DOHH2 (cell line): ENCODE measurements at regions not wholly inside any gene's neighbourhood (a gene's known extent, or its start where the extent isn't known, plus 50 kb on each side); places are given as distances from the start of the nearest gene placed in this dataset.

Experiments
- H3F3A ChIP-seq: fragments of 200-600 bp; sonication (generic), shearing (Covaris generic); 2 replicates; pipeline ENCODE4 v1.6.0; 2016; ENCODE audit warnings: antibody characterized with exemption, mild to moderate bottlenecking; ENCODE audit not compliant: control insufficient read depth, insufficient read depth
- H3K27ac ChIP-seq: fragments of 200-600 bp; sonication (generic); 2 replicates; pipeline ENCODE4 v1.5.1; 2014; ENCODE audit warnings: low read depth, mild to moderate bottlenecking, low read length, moderate library complexity
- H3K27me3 ChIP-seq: fragments of 200-600 bp; sonication (generic); 2 replicates; pipeline ENCODE4 v1.6.1; 2014; ENCODE audit warnings: mild to moderate bottlenecking, low read length, mixed read lengths; ENCODE audit not compliant: control insufficient read depth
- H3K36me3 ChIP-seq: fragments of 200-600 bp; sonication (generic); 2 replicates; pipeline ENCODE4 v1.6.1; 2014; ENCODE audit warnings: mild to moderate bottlenecking, low read length, moderate library complexity, mixed read lengths; ENCODE audit not compliant: control insufficient read depth
- H3K4me1 ChIP-seq: fragments of 200-600 bp; sonication (generic); 2 replicates; pipeline ENCODE4 v1.6.1; 2014; ENCODE audit warnings: mild to moderate bottlenecking, low read length, mixed read lengths; ENCODE audit not compliant: control insufficient read depth
- H3K4me2 ChIP-seq: fragments of 200-600 bp; sonication (generic); 2 replicates; pipeline ENCODE4 v1.6.0; 2014; ENCODE audit warnings: mild to moderate bottlenecking, low read length, moderate library complexity
- H3K4me3 ChIP-seq: fragments of 200-600 bp; sonication (generic); 2 replicates; pipeline ENCODE4 v1.5.1; 2014; ENCODE audit warnings: mild to moderate bottlenecking, low read length, mixed read lengths
- H3K79me2 ChIP-seq: fragments of 200-600 bp; sonication (generic); 2 replicates; pipeline ENCODE4 v1.6.1; 2014; ENCODE audit warnings: mild to moderate bottlenecking, low read length, mixed read lengths; ENCODE audit not compliant: control insufficient read depth
- H3K9me2 ChIP-seq: fragments of 200-600 bp; sonication (generic); replicated peaks from 2 replicates; pipeline ENCODE4 v1.6.1; 2014; ENCODE audit warnings: mild to moderate bottlenecking, low read length, mixed read lengths; ENCODE audit not compliant: control insufficient read depth
- H3K9me3 ChIP-seq: fragments of 200-600 bp; sonication (generic); 2 replicates; pipeline ENCODE4 v1.6.1; 2014; ENCODE audit warnings: antibody characterized with exemption, low read length, mixed read lengths; ENCODE audit not compliant: control insufficient read depth, insufficient read depth
- H4K20me1 ChIP-seq: fragments of 200-600 bp; sonication (generic); 2 replicates; pipeline ENCODE4 v1.6.0; 2014; ENCODE audit warnings: low read depth, mild to moderate bottlenecking, antibody characterized with exemption, low read length, moderate library complexity; ENCODE audit not compliant: control insufficient read depth, insufficient read depth
- EZH2phosphoT487 ChIP-seq: fragments of 200-600 bp; sonication (generic); IDR thresholded peaks from 2 replicates; pipeline ENCODE4 v1.6.1; 2017; ENCODE audit warnings: borderline replicate concordance, mild to moderate bottlenecking, antibody characterized with exemption, low read length, moderate library complexity, mixed read lengths
- TF ChIP-seq, protein P1 (sequence below): fragments of 200-600 bp; sonication (generic); IDR thresholded peaks from one replicate; pipeline ENCODE4 v1.5.1; 2014; ENCODE audit warnings: antibody characterized with exemption, mild to moderate bottlenecking, low read depth, low read length; ENCODE audit not compliant: poor library complexity, severe bottlenecking

- 0 out of 2 replicates have a peak, but pooled peaks cover 3% of the 10 kb centered on the region for H3K27me3 ChIP-seq
- no peaks in the 10 kb centered on the region for H3K9me2 ChIP-seq
- no peak overlapping the region for H3K27ac ChIP-seq
- TF ChIP-seq EZH2phosphoT487 = no peak
- TF ChIP-seq, protein P1, sequence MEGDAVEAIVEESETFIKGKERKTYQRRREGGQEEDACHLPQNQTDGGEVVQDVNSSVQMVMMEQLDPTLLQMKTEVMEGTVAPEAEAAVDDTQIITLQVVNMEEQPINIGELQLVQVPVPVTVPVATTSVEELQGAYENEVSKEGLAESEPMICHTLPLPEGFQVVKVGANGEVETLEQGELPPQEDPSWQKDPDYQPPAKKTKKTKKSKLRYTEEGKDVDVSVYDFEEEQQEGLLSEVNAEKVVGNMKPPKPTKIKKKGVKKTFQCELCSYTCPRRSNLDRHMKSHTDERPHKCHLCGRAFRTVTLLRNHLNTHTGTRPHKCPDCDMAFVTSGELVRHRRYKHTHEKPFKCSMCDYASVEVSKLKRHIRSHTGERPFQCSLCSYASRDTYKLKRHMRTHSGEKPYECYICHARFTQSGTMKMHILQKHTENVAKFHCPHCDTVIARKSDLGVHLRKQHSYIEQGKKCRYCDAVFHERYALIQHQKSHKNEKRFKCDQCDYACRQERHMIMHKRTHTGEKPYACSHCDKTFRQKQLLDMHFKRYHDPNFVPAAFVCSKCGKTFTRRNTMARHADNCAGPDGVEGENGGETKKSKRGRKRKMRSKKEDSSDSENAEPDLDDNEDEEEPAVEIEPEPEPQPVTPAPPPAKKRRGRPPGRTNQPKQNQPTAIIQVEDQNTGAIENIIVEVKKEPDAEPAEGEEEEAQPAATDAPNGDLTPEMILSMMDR = no peak
- H3K36me3 ChIP-seq = no peaks in the 10 kb centered on the region
- H4K20me1 ChIP-seq = no peaks in the 10 kb centered on the region
- H3K4me1 ChIP-seq = no peaks in the 10 kb centered on the region
- no peaks in the 10 kb centered on the region for H3K9me3 ChIP-seq
- no peaks in the 10 kb centered on the region for H3F3A ChIP-seq
- H3K79me2 ChIP-seq = no peaks in the 10 kb centered on the region
- H3K4me3 ChIP-seq = no peak overlapping the region
- no peak overlapping the region for H3K4me2 ChIP-seq
Measured at GRCh38 chr1:182128502-182128901, 67.0 kb upstream of the ZNF648 start.

- no peaks in the 10 kb centered on the region for H3K36me3 ChIP-seq
- TF ChIP-seq, protein P1 = no peak
- TF ChIP-seq EZH2phosphoT487 = no peak
- H3K27ac ChIP-seq = no peak overlapping the region
- H3K79me2 ChIP-seq = no peaks in the 10 kb centered on the region
- H3K4me2 ChIP-seq = no peak overlapping the region
- no peaks in the 10 kb centered on the region for H3F3A ChIP-seq
- no peaks in the 10 kb centered on the region for H3K9me2 ChIP-seq
- H3K27me3 ChIP-seq = 0 out of 2 replicates have a peak, but pooled peaks cover 3% of the 10 kb centered on the region
- H3K4me3 ChIP-seq = no peak overlapping the region
- H3K4me1 ChIP-seq = no peaks in the 10 kb centered on the region
- H3K9me3 ChIP-seq = no peaks in the 10 kb centered on the region
- no peaks in the 10 kb centered on the region for H4K20me1 ChIP-seq
Measured at GRCh38 chr1:182127656-182128055, 66.1 kb upstream of the ZNF648 start.

DNA sequence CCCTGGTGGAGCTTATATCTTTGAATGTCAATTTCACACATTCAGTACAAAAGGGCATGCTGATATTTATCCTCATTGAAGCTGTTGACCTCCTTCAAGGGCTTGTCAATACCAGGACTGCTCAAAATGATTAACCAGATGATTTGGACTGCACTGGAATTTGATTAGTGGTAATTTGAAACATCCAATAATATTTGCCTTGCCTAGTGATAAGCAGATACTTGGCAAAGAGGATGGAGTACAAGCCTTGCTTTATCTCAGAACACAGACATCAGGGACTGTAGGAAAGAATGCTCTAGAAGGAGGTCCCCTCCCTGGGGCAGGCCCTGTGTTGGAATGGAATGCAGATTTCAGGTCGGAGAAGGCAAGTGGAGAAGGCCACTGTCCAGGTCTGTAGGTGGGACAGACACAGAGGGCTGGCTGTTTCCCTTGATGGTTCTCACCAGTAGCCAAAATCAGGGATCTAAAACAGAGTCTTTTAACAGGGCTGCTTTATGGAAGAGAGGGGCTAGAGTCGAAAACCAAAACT lies 64.8 kb upstream of the ZNF648 start:
- Histone ChIP-seq H3K9me3 (no peaks in the 10 kb centered on the region), H3K4me1 (no peaks in the 10 kb centered on the region), H3F3A (no peaks in the 10 kb centered on the region), H3K27me3 (0 out of 2 replicates have a peak, but pooled peaks cover 3% of the 10 kb centered on the region), H3K4me2 (no peak overlapping the region), H3K79me2 (no peaks in the 10 kb centered on the region), H4K20me1 (no peaks in the 10 kb centered on the region), H3K9me2 (no peaks in the 10 kb centered on the region), H3K4me3 (no peak overlapping the region), H3K36me3 (no peaks in the 10 kb centered on the region), H3K27ac (no peak overlapping the region)
- TF ChIP-seq, protein P1 = no peak
- no peak for TF ChIP-seq EZH2phosphoT487
